Immature natural killer cell (primary cell): ENCODE measurements at regions not wholly inside any gene's neighbourhood (a gene's known extent, or its start where the extent isn't known, plus 50 kb on each side); places are given as distances from the start of the nearest gene placed in this dataset.
A peak's percentile ranks its signal among the peaks of the same experiment; 100 is the strongest.
"Not testable (repeated sequence)": the region's sequence is repeated elsewhere in the genome, so short reads cannot be mapped to it uniquely, and the experiment has no call there.

Experiments used
- DNase-seq, 3 donors: peaks; one replicate each; pipeline ENCODE4 v3.0.0; 2022; ENCODE audit warnings: mixed read lengths in 1 of 3
- H3K27ac Mint-ChIP-seq, 6 donors: one replicate each; pipeline ENCODE4 v1.8.0; 2020; ENCODE audit warnings: mixed read lengths in 6 of 6, mild to moderate bottlenecking in 5 of 6, inconsistent platforms in 4 of 6, moderate library complexity in 3 of 6
- H3K27me3 Mint-ChIP-seq, 3 donors: one replicate each; pipeline ENCODE4 v1.8.0; 2020 to 2021; ENCODE audit warnings: low read depth in 3 of 3, mild to moderate bottlenecking in 3 of 3, mixed read lengths in 3 of 3, moderate library complexity in 3 of 3, inconsistent platforms in 1 of 3
- H3K36me3 Mint-ChIP-seq, 3 donors: one replicate each; pipeline ENCODE4 v1.8.0; 2020; ENCODE audit warnings: mixed read lengths in 3 of 3, inconsistent platforms in 2 of 3, mild to moderate bottlenecking in 2 of 3
- H3K4me1 Mint-ChIP-seq, 2 donors: one replicate each; pipeline ENCODE4 v1.8.0; 2020; ENCODE audit warnings: inconsistent platforms in 2 of 2, mild to moderate bottlenecking in 2 of 2, mixed read lengths in 2 of 2, moderate library complexity in 1 of 2
- H3K4me3 Mint-ChIP-seq, 5 donors: one replicate each; pipeline ENCODE4 v1.8.0; 2020; ENCODE audit warnings: mild to moderate bottlenecking in 5 of 5, mixed read lengths in 5 of 5, inconsistent platforms in 3 of 5, moderate library complexity in 3 of 5
- H3K9me3 Mint-ChIP-seq, 6 donors: one replicate each; pipeline ENCODE4 v1.8.0; 2020; ENCODE audit warnings: mild to moderate bottlenecking in 6 of 6, mixed read lengths in 6 of 6, inconsistent platforms in 4 of 6, moderate library complexity in 3 of 6

GRCh38 chr10:62471711-62472110, 97.5 kb downstream of the ZNF365 start:
- no peak for DNase-seq
- Mint-ChIP-seq H3K9me3 (no peaks in the 10 kb centered on the region), H3K27ac (no peak overlapping the region), H3K4me3 (no peak overlapping the region), H3K27me3 (peaks cover 0 to 2% (median 0%) of the 10 kb centered on the region in 3 donors), H3K4me1 (no peaks in the 10 kb centered on the region), H3K36me3 (peaks cover 0 to 10% (median 0%) of the 10 kb centered on the region in 3 donors)

- H3K4me1 Mint-ChIP-seq = no peaks in the 10 kb centered on the region
- H3K4me3 Mint-ChIP-seq = no peak overlapping the region
- no peaks in the 10 kb centered on the region for H3K9me3 Mint-ChIP-seq
- DNase-seq = no peak
- peaks cover 0 to 10% (median 4%) of the 10 kb centered on the region in 3 donors for H3K36me3 Mint-ChIP-seq
- H3K27me3 Mint-ChIP-seq = peaks cover 0 to 2% (median 0%) of the 10 kb centered on the region in 3 donors
- no peak overlapping the region for H3K27ac Mint-ChIP-seq
Measured at GRCh38 chr10:62473241-62473640, 99.1 kb downstream of the ZNF365 start.

- peaks cover 0 to 10% (median 4%) of the 10 kb centered on the region in 3 donors for H3K36me3 Mint-ChIP-seq
- H3K27ac Mint-ChIP-seq = no peak overlapping the region
- H3K4me3 Mint-ChIP-seq = no peak overlapping the region
- no peaks in the 10 kb centered on the region for H3K4me1 Mint-ChIP-seq
- H3K9me3 Mint-ChIP-seq = no peaks in the 10 kb centered on the region
- peaks cover 0 to 2% (median 0%) of the 10 kb centered on the region in 3 donors for H3K27me3 Mint-ChIP-seq
- DNase-seq = no peak
Measured at GRCh38 chr10:62475551-62475950, 101.4 kb downstream of the ZNF365 start.

GRCh38 chr10:62479523-62479922, 105.4 kb downstream of the ZNF365 start:
- DNase-seq = no peak
- Mint-ChIP-seq H3K27me3 (peaks cover 0 to 6% (median 0%) of the 10 kb centered on the region in 3 donors), H3K36me3 (peaks cover 0 to 4% (median 0%) of the 10 kb centered on the region in 3 donors), H3K9me3 (no peaks in the 10 kb centered on the region), H3K4me3 (no peak overlapping the region), H3K4me1 (peaks cover 3 to 6% of the 10 kb centered on the region in 2 donors), H3K27ac (no peak overlapping the region)

GRCh38 chr10:62480196-62480595, 106.0 kb downstream of the ZNF365 start:
- peaks cover 3 to 6% of the 10 kb centered on the region in 2 donors for H3K4me1 Mint-ChIP-seq
- no peak overlapping the region for H3K4me3 Mint-ChIP-seq
- peaks cover 0 to 6% (median 0%) of the 10 kb centered on the region in 3 donors for H3K27me3 Mint-ChIP-seq
- no peak for DNase-seq
- no peaks in the 10 kb centered on the region for H3K9me3 Mint-ChIP-seq
- H3K36me3 Mint-ChIP-seq = peaks cover 0 to 4% (median 0%) of the 10 kb centered on the region in 3 donors
- no peak overlapping the region for H3K27ac Mint-ChIP-seq

GRCh38 chr10:62482581-62482980, 108.4 kb downstream of the ZNF365 start:
- H3K4me3 Mint-ChIP-seq = no peak overlapping the region
- H3K27ac Mint-ChIP-seq = no peak overlapping the region
- DNase-seq = no peak
- H3K4me1 Mint-ChIP-seq = peaks cover 3 to 6% of the 10 kb centered on the region in 2 donors
- H3K27me3 Mint-ChIP-seq = peaks cover 0 to 6% (median 2%) of the 10 kb centered on the region in 3 donors
- H3K9me3 Mint-ChIP-seq = no peaks in the 10 kb centered on the region
- H3K36me3 Mint-ChIP-seq = no peaks in the 10 kb centered on the region

- no peak for DNase-seq
- no peaks in the 10 kb centered on the region for H3K9me3 Mint-ChIP-seq
- H3K27ac Mint-ChIP-seq = no peak overlapping the region
- peaks cover 5 to 14% of the 10 kb centered on the region in 2 donors for H3K4me1 Mint-ChIP-seq
- H3K4me3 Mint-ChIP-seq = no peak overlapping the region
- H3K27me3 Mint-ChIP-seq = peaks cover 2 to 3% (median 2%) of the 10 kb centered on the region in 3 donors
- H3K36me3 Mint-ChIP-seq = no peaks in the 10 kb centered on the region
Measured at GRCh38 chr10:62491597-62491996, 117.4 kb downstream of the ZNF365 start.

- Mint-ChIP-seq H3K27me3 (peaks cover 2 to 3% (median 2%) of the 10 kb centered on the region in 3 donors), H3K4me1 (peaks cover 5 to 14% of the 10 kb centered on the region in 2 donors), H3K4me3 (no peak overlapping the region), H3K9me3 (no peaks in the 10 kb centered on the region), H3K36me3 (no peaks in the 10 kb centered on the region), H3K27ac (no peak overlapping the region)
- DNase-seq = peak in 2 of 3 donors; percentile 6 to 8
Measured at GRCh38 chr10:62492012-62492869, 118.1 kb downstream of the ZNF365 start.

- Mint-ChIP-seq H3K4me3 (no peak overlapping the region), H3K27ac (no peak overlapping the region), H3K36me3 (no peaks in the 10 kb centered on the region), H3K4me1 (peaks cover 5 to 14% of the 10 kb centered on the region in 2 donors), H3K27me3 (peaks cover 2 to 5% (median 3%) of the 10 kb centered on the region in 3 donors), H3K9me3 (no peaks in the 10 kb centered on the region)
- no peak for DNase-seq
Measured at GRCh38 chr10:62492870-62493180, 118.7 kb downstream of the ZNF365 start.

- Mint-ChIP-seq H3K9me3 (no peaks in the 10 kb centered on the region), H3K27ac (no peak overlapping the region), H3K36me3 (peaks cover 0 to 3% (median 2%) of the 10 kb centered on the region in 3 donors), H3K4me1 (peaks cover 5 to 14% of the 10 kb centered on the region in 2 donors), H3K27me3 (peaks cover 3 to 5% (median 3%) of the 10 kb centered on the region in 3 donors), H3K4me3 (no peak overlapping the region)
- DNase-seq = no peak
Measured at GRCh38 chr10:62496925-62497324, 122.8 kb downstream of the ZNF365 start.

GRCh38 chr10:62498271-62498670, 124.1 kb downstream of the ZNF365 start:
- peaks cover 0 to 12% (median 10%) of the 10 kb centered on the region in 3 donors for H3K36me3 Mint-ChIP-seq
- peaks cover 0 to under 1% of the 10 kb centered on the region in 2 donors for H3K4me1 Mint-ChIP-seq
- no peak overlapping the region for H3K27ac Mint-ChIP-seq
- H3K9me3 Mint-ChIP-seq = no peaks in the 10 kb centered on the region
- H3K4me3 Mint-ChIP-seq = no peak overlapping the region
- H3K27me3 Mint-ChIP-seq = peaks cover 3 to 5% (median 3%) of the 10 kb centered on the region in 3 donors
- no peak for DNase-seq

- H3K9me3 Mint-ChIP-seq, H3K4me3 Mint-ChIP-seq, H3K27ac Mint-ChIP-seq, DNase-seq, H3K27me3 Mint-ChIP-seq, H3K4me1 Mint-ChIP-seq: not testable (repeated sequence)
- peaks cover 0 to 12% (median 10%) of the 10 kb centered on the region in 3 donors for H3K36me3 Mint-ChIP-seq
Measured at GRCh38 chr10:62500116-62500515, 125.9 kb downstream of the ZNF365 start.

GRCh38 chr10:62501547-62501946, 127.4 kb downstream of the ZNF365 start:
- DNase-seq = no peak
- H3K27ac Mint-ChIP-seq = no peak overlapping the region
- peaks cover 0 to 5% (median 3%) of the 10 kb centered on the region in 3 donors for H3K27me3 Mint-ChIP-seq
- no peaks in the 10 kb centered on the region for H3K4me1 Mint-ChIP-seq
- H3K36me3 Mint-ChIP-seq = peaks cover 0 to 12% (median 10%) of the 10 kb centered on the region in 3 donors
- no peaks in the 10 kb centered on the region for H3K9me3 Mint-ChIP-seq
- H3K4me3 Mint-ChIP-seq = no peak overlapping the region

GRCh38 chr10:62502995-62503613, 128.9 kb downstream of the ZNF365 start:
- no peak for DNase-seq
- no peak overlapping the region for H3K27ac Mint-ChIP-seq
- H3K4me3 Mint-ChIP-seq = no peak overlapping the region
- no peaks in the 10 kb centered on the region for H3K9me3 Mint-ChIP-seq
- no peaks in the 10 kb centered on the region for H3K4me1 Mint-ChIP-seq
- peaks cover 0 to 12% (median 10%) of the 10 kb centered on the region in 3 donors for H3K36me3 Mint-ChIP-seq
- H3K27me3 Mint-ChIP-seq = peaks cover 0 to 3% (median 2%) of the 10 kb centered on the region in 3 donors
